GM12878 (cell line): ENCODE measurements at regions not wholly inside any gene's neighbourhood (a gene's known extent, or its start where the extent isn't known, plus 50 kb on each side); places are given as distances from the start of the nearest gene placed in this dataset.

Source experiments
- BRCA1 ChIP-seq: IDR thresholded peaks from 2 replicates; pipeline ENCODE4 v1.6.1; 2011; ENCODE audit warnings: low read depth, low read length, improper control_type of control experiment
- CBX3 ChIP-seq: fragments of 200-600 bp; sonication (generic); IDR thresholded peaks from 2 replicates; pipeline ENCODE4 v1.6.1; 2016; ENCODE audit warnings: low read depth, borderline replicate concordance
- GABPA ChIP-seq: IDR thresholded peaks from 2 replicates; pipeline ENCODE4 v1.6.1; 2014; ENCODE audit warnings: antibody characterized with exemption, low read depth, mild to moderate bottlenecking, inconsistent platforms
- POLR2AphosphoS5 ChIP-seq: IDR thresholded peaks from 2 replicates; pipeline ENCODE4 v1.6.1; 2011; ENCODE audit warnings: mild to moderate bottlenecking, low read length, inconsistent platforms
- RAD21 ChIP-seq: IDR thresholded peaks from 2 replicates; pipeline ENCODE4 v1.6.1; 2011; ENCODE audit warnings: mild to moderate bottlenecking, low read depth, low read length, moderate library complexity; ENCODE audit not compliant: insufficient read depth
- RAD51 ChIP-seq: fragments of 450-650 bp; IDR thresholded peaks from 2 replicates; pipeline ENCODE4 v1.6.1; 2016; ENCODE audit warnings: moderate library complexity, mild to moderate bottlenecking, inconsistent platforms
- SMC3 ChIP-seq: IDR thresholded peaks from 2 replicates; pipeline ENCODE4 v1.6.1; 2011; ENCODE audit warnings: low read length, improper control_type of control experiment, borderline replicate concordance
- ZNF274 ChIP-seq: IDR thresholded peaks from one replicate; pipeline ENCODE4 v1.8.0; 2011; ENCODE audit not compliant: insufficient read length, insufficient read depth
- TF ChIP-seq, protein P1 (sequence below), 3 experiments: IDR thresholded peaks in 2 of 3; conservative IDR thresholded peaks in 1 of 3; 2 replicates each; pipeline ENCODE4 v1.5.1; 2011; ENCODE audit warnings: low read depth in 3 of 3, low read length in 3 of 3, mild to moderate bottlenecking in 3 of 3, control low read depth in 2 of 3, moderate library complexity in 2 of 3, inconsistent platforms in 1 of 3, mixed read lengths in 1 of 3; ENCODE audit not compliant: control insufficient read depth in 2 of 3, insufficient read depth in 1 of 3; ENCODE audit errors: extremely low read depth in 1 of 3

DNA sequence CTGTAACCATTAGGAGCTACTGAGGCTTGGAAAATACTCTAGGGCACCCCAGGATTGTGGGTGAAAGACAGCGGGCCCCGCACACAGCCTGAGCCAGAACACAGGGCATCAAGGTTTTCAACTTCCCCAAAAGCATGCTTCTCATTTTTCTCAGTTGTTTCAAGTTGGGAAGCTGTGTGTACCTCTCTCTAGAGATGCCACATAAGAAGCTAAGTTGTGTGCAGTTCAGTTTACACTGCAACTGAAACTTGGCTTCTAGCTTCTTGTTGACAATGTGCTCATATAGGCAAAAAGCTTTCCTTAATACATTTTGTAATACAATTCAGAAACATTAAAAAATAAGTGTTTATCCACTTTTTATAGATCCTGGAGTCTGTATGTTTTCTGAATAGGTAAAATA is 88.1 kb upstream of the PTPRR start:
- TF ChIP-seq, protein P1, sequence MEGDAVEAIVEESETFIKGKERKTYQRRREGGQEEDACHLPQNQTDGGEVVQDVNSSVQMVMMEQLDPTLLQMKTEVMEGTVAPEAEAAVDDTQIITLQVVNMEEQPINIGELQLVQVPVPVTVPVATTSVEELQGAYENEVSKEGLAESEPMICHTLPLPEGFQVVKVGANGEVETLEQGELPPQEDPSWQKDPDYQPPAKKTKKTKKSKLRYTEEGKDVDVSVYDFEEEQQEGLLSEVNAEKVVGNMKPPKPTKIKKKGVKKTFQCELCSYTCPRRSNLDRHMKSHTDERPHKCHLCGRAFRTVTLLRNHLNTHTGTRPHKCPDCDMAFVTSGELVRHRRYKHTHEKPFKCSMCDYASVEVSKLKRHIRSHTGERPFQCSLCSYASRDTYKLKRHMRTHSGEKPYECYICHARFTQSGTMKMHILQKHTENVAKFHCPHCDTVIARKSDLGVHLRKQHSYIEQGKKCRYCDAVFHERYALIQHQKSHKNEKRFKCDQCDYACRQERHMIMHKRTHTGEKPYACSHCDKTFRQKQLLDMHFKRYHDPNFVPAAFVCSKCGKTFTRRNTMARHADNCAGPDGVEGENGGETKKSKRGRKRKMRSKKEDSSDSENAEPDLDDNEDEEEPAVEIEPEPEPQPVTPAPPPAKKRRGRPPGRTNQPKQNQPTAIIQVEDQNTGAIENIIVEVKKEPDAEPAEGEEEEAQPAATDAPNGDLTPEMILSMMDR (IDR thresholded peaks at IDR 0.05 in 2 of 3, conservative IDR thresholded peaks at IDR 0.05 in 1 of 3; ENCODE audit: control insufficient read depth in 2 of 3, extremely low read depth in 1 of 3, insufficient read depth in 1 of 3, low read depth in 3 of 3, low read length in 3 of 3): no peak
- no peak for TF ChIP-seq GABPA
- no peak for TF ChIP-seq BRCA1
- no peak for TF ChIP-seq CBX3
- TF ChIP-seq RAD51: no peak
- no peak for TF ChIP-seq POLR2AphosphoS5
- TF ChIP-seq ZNF274: no peak
- TF ChIP-seq RAD21: no peak
- TF ChIP-seq SMC3: no peak
